ENCODE measurements at regions not wholly inside any gene's neighbourhood (a gene's known extent, or its start where the extent isn't known, plus 50 kb on each side); places are given as distances from the start of the nearest gene placed in this dataset.
"Not testable (repeated sequence)": the region's sequence is repeated elsewhere in the genome, so short reads cannot be mapped to it uniquely, and the experiment has no call there.

- no peak overlapping the region for H3K4me3 ChIP-seq (ENCODE audit: control insufficient read depth in 1 of 7, extremely low read depth in 1 of 7, insufficient read depth in 4 of 7, low read depth in 2 of 7, low read length in 6 of 7)
- no peaks in the 10 kb centered on the region for H3K27me3 ChIP-seq (replicated peaks in 2 of 5; ENCODE audit: control insufficient read depth in 4 of 5, insufficient read depth in 5 of 5, low read length in 4 of 5)
- H3K27ac ChIP-seq (ENCODE audit: insufficient read depth in 1 of 2, low read depth in 1 of 2, low read length in 2 of 2, poor library complexity in 1 of 2, severe bottlenecking in 2 of 2) = no peak overlapping the region
- ChIA-PET POLR2A (no interaction called here), CTCF (no interaction called here)
- no peaks in the 10 kb centered on the region for H3K9me3 ChIP-seq (ENCODE audit: control extremely low read depth in 1 of 5, control insufficient read depth in 4 of 5, insufficient read depth in 2 of 5, low read depth in 1 of 5, low read length in 4 of 5)
- no CpG with 5 or more reads among the region's 4 CpGs for WGBS (ENCODE audit: insufficient coverage)
- H3K4me1 ChIP-seq (ENCODE audit: control extremely low read depth in 1 of 4, control insufficient read depth in 4 of 4, insufficient read depth in 4 of 4, low read length in 3 of 4) = no peaks in the 10 kb centered on the region
- DNase-seq = no peak
- H3K36me3 ChIP-seq (ENCODE audit: control insufficient read depth in 4 of 4, insufficient read depth in 4 of 4, low read length in 3 of 4) = no peaks in the 10 kb centered on the region
Measured at GRCh38 chr14:85867450-85867849, 337.5 kb downstream of the FLRT2 start.

- H3K27ac ChIP-seq (ENCODE audit: insufficient read depth in 1 of 2, low read depth in 1 of 2, low read length in 2 of 2, poor library complexity in 1 of 2, severe bottlenecking in 2 of 2) = no peak overlapping the region
- DNase-seq = no peak
- WGBS (ENCODE audit: insufficient coverage) = 100% methylated on average over 3 of the region's 3 CpGs
- ChIA-PET POLR2A (no interaction called here), CTCF (no interaction called here)
- H3K4me1 ChIP-seq (ENCODE audit: control extremely low read depth in 1 of 4, control insufficient read depth in 4 of 4, insufficient read depth in 4 of 4, low read length in 3 of 4) = no peaks in the 10 kb centered on the region
- H3K4me3 ChIP-seq (ENCODE audit: control insufficient read depth in 1 of 7, extremely low read depth in 1 of 7, insufficient read depth in 4 of 7, low read depth in 2 of 7, low read length in 6 of 7) = no peak overlapping the region
- H3K9me3 ChIP-seq (ENCODE audit: control extremely low read depth in 1 of 5, control insufficient read depth in 4 of 5, insufficient read depth in 2 of 5, low read depth in 1 of 5, low read length in 4 of 5) = no peaks in the 10 kb centered on the region
- H3K36me3 ChIP-seq (ENCODE audit: control insufficient read depth in 4 of 4, insufficient read depth in 4 of 4, low read length in 3 of 4) = no peaks in the 10 kb centered on the region
- H3K27me3 ChIP-seq (replicated peaks in 2 of 5; ENCODE audit: control insufficient read depth in 4 of 5, insufficient read depth in 5 of 5, low read length in 4 of 5) = no peaks in the 10 kb centered on the region
Measured at GRCh38 chr14:85865701-85866100, 335.8 kb downstream of the FLRT2 start.

GRCh38 chr14:85858634-85859033 lies 328.7 kb downstream of the FLRT2 start:
- H3K36me3 ChIP-seq (ENCODE audit: control insufficient read depth in 4 of 4, insufficient read depth in 4 of 4, low read length in 3 of 4) = no peaks in the 10 kb centered on the region
- no peak for DNase-seq
- H3K27ac ChIP-seq (ENCODE audit: insufficient read depth in 1 of 2, low read depth in 1 of 2, low read length in 2 of 2, poor library complexity in 1 of 2, severe bottlenecking in 2 of 2) = no peak overlapping the region
- H3K4me1 ChIP-seq (ENCODE audit: control extremely low read depth in 1 of 4, control insufficient read depth in 4 of 4, insufficient read depth in 4 of 4, low read length in 3 of 4) = no peaks in the 10 kb centered on the region
- ChIA-PET CTCF (no interaction called here), POLR2A (interaction anchor here (0.7 kb wide), 1 partner anchor 455 kb away, joined by 4 read pairs; no protein-coding TSS in a partner anchor)
- no peak overlapping the region for H3K4me3 ChIP-seq (ENCODE audit: control insufficient read depth in 1 of 7, extremely low read depth in 1 of 7, insufficient read depth in 4 of 7, low read depth in 2 of 7, low read length in 6 of 7)
- H3K9me3 ChIP-seq (ENCODE audit: control extremely low read depth in 1 of 5, control insufficient read depth in 4 of 5, insufficient read depth in 2 of 5, low read depth in 1 of 5, low read length in 4 of 5) = no peaks in the 10 kb centered on the region
- WGBS (ENCODE audit: insufficient coverage) = no CpG with 5 or more reads among the region's 2 CpGs
- no peaks in the 10 kb centered on the region for H3K27me3 ChIP-seq (replicated peaks in 2 of 5; ENCODE audit: control insufficient read depth in 4 of 5, insufficient read depth in 5 of 5, low read length in 4 of 5)

GRCh38 chr14:85856430-85856829 lies 326.5 kb downstream of the FLRT2 start:
- WGBS (ENCODE audit: insufficient coverage) = no CpG with 5 or more reads among the region's 1 CpG

GRCh38 chr14:85853996-85854526 lies 324.1 kb downstream of the FLRT2 start:
- Histone ChIP-seq H3K27ac (ENCODE audit: insufficient read depth in 1 of 2, low read depth in 1 of 2, low read length in 2 of 2, poor library complexity in 1 of 2, severe bottlenecking in 2 of 2) (no peak overlapping the region), H3K36me3 (ENCODE audit: control insufficient read depth in 4 of 4, insufficient read depth in 4 of 4, low read length in 3 of 4) (no peaks in the 10 kb centered on the region), H3K9me3 (ENCODE audit: control extremely low read depth in 1 of 5, control insufficient read depth in 4 of 5, insufficient read depth in 2 of 5, low read depth in 1 of 5, low read length in 4 of 5) (no peaks in the 10 kb centered on the region), H3K27me3 (replicated peaks in 2 of 5; ENCODE audit: control insufficient read depth in 4 of 5, insufficient read depth in 5 of 5, low read length in 4 of 5) (no peaks in the 10 kb centered on the region), H3K4me3 (ENCODE audit: control insufficient read depth in 1 of 7, extremely low read depth in 1 of 7, insufficient read depth in 4 of 7, low read depth in 2 of 7, low read length in 6 of 7) (no peak overlapping the region), H3K4me1 (ENCODE audit: control extremely low read depth in 1 of 4, control insufficient read depth in 4 of 4, insufficient read depth in 4 of 4, low read length in 3 of 4) (no peaks in the 10 kb centered on the region)
- POLR2A ChIA-PET = no interaction called here
- CTCF ChIA-PET = interaction anchor here (0.9 kb wide), 1 partner anchor 17 kb away, joined by 4 read pairs; no protein-coding TSS in a partner anchor
- no peak for DNase-seq
- no CpG with 5 or more reads among the region's 2 CpGs for WGBS (ENCODE audit: insufficient coverage)

More at GRCh38 chr14:85856430-85856829, 326.5 kb downstream of the FLRT2 start:
- Histone ChIP-seq H3K4me1 (ENCODE audit: control extremely low read depth in 1 of 4, control insufficient read depth in 4 of 4, insufficient read depth in 4 of 4, low read length in 3 of 4) (no peaks in the 10 kb centered on the region), H3K4me3 (ENCODE audit: control insufficient read depth in 1 of 7, extremely low read depth in 1 of 7, insufficient read depth in 4 of 7, low read depth in 2 of 7, low read length in 6 of 7) (no peak overlapping the region), H3K36me3 (ENCODE audit: control insufficient read depth in 4 of 4, insufficient read depth in 4 of 4, low read length in 3 of 4) (no peaks in the 10 kb centered on the region), H3K27ac (ENCODE audit: insufficient read depth in 1 of 2, low read depth in 1 of 2, low read length in 2 of 2, poor library complexity in 1 of 2, severe bottlenecking in 2 of 2) (no peak overlapping the region), H3K9me3 (ENCODE audit: control extremely low read depth in 1 of 5, control insufficient read depth in 4 of 5, insufficient read depth in 2 of 5, low read depth in 1 of 5, low read length in 4 of 5) (no peaks in the 10 kb centered on the region), H3K27me3 (replicated peaks in 2 of 5; ENCODE audit: control insufficient read depth in 4 of 5, insufficient read depth in 5 of 5, low read length in 4 of 5) (no peaks in the 10 kb centered on the region)
- DNase-seq = peak; percentile 1 to 19 (median 11)
- ChIA-PET POLR2A (no interaction called here), CTCF (interaction anchor here (1.4 to 1.8 kb wide), 2 partner anchors 15 to 40 kb away, joined by 3 to 4 read pairs; no protein-coding TSS in a partner anchor)

GRCh38 chr14:85852906-85853305 lies 323.0 kb downstream of the FLRT2 start:
- WGBS (ENCODE audit: insufficient coverage) = no CpG with 5 or more reads among the region's 5 CpGs
- H3K4me1 ChIP-seq (ENCODE audit: control extremely low read depth in 1 of 4, control insufficient read depth in 4 of 4, insufficient read depth in 4 of 4, low read length in 3 of 4) = no peaks in the 10 kb centered on the region
- CTCF ChIA-PET = no interaction called here

GRCh38 chr14:85852123-85852522 lies 322.2 kb downstream of the FLRT2 start:
- no CpG with 5 or more reads among the region's 4 CpGs for WGBS (ENCODE audit: insufficient coverage)
- not testable (repeated sequence) for DNase-seq

More at GRCh38 chr14:85852906-85853305, 323.0 kb downstream of the FLRT2 start:
- no peak for DNase-seq
- no peaks in the 10 kb centered on the region for H3K36me3 ChIP-seq (ENCODE audit: control insufficient read depth in 4 of 4, insufficient read depth in 4 of 4, low read length in 3 of 4)
- no peaks in the 10 kb centered on the region for H3K27me3 ChIP-seq (replicated peaks in 2 of 5; ENCODE audit: control insufficient read depth in 4 of 5, insufficient read depth in 5 of 5, low read length in 4 of 5)
- no peak overlapping the region for H3K27ac ChIP-seq (ENCODE audit: insufficient read depth in 1 of 2, low read depth in 1 of 2, low read length in 2 of 2, poor library complexity in 1 of 2, severe bottlenecking in 2 of 2)
- POLR2A ChIA-PET = no interaction called here
- no peaks in the 10 kb centered on the region for H3K9me3 ChIP-seq (ENCODE audit: control extremely low read depth in 1 of 5, control insufficient read depth in 4 of 5, insufficient read depth in 2 of 5, low read depth in 1 of 5, low read length in 4 of 5)
- no peak overlapping the region for H3K4me3 ChIP-seq (ENCODE audit: control insufficient read depth in 1 of 7, extremely low read depth in 1 of 7, insufficient read depth in 4 of 7, low read depth in 2 of 7, low read length in 6 of 7)

More at GRCh38 chr14:85852123-85852522, 322.2 kb downstream of the FLRT2 start:
- H3K4me1 ChIP-seq (ENCODE audit: control extremely low read depth in 1 of 4, control insufficient read depth in 4 of 4, insufficient read depth in 4 of 4, low read length in 3 of 4); H3K27me3 ChIP-seq (replicated peaks in 2 of 5; ENCODE audit: control insufficient read depth in 4 of 5, insufficient read depth in 5 of 5, low read length in 4 of 5); H3K27ac ChIP-seq (ENCODE audit: insufficient read depth in 1 of 2, low read depth in 1 of 2, low read length in 2 of 2, poor library complexity in 1 of 2, severe bottlenecking in 2 of 2); H3K9me3 ChIP-seq (ENCODE audit: control extremely low read depth in 1 of 5, control insufficient read depth in 4 of 5, insufficient read depth in 2 of 5, low read depth in 1 of 5, low read length in 4 of 5); POLR2A ChIA-PET; CTCF ChIA-PET; H3K36me3 ChIP-seq (ENCODE audit: control insufficient read depth in 4 of 4, insufficient read depth in 4 of 4, low read length in 3 of 4); H3K4me3 ChIP-seq (ENCODE audit: control insufficient read depth in 1 of 7, extremely low read depth in 1 of 7, insufficient read depth in 4 of 7, low read depth in 2 of 7, low read length in 6 of 7): not testable (repeated sequence)

All from common myeloid progenitor, CD34-positive (primary cell).